ENCODE measurements at regions not wholly inside any gene's neighbourhood (a gene's known extent, or its start where the extent isn't known, plus 50 kb on each side); places are given as distances from the start of the nearest gene placed in this dataset.

GRCh38 chr15:35206060-35206675 is 121.1 kb upstream of the NANOGP8 start:
- TF ChIP-seq CTCF (conservative IDR thresholded peaks at IDR 0.05; ENCODE audit: low read depth, low read length), result peak; percentile 84
- TF ChIP-seq EZH2phosphoT487 (IDR thresholded peaks at IDR 0.05; ENCODE audit: borderline replicate concordance, low read length), result no peak
- TF ChIP-seq EZH2 (IDR thresholded peaks at IDR 0.05; ENCODE audit: low read length, unreplicated experiment), result no peak

Measured in PC-3 (cell line).